GM18508 (cell line): ENCODE measurements at regions not wholly inside any gene's neighbourhood (a gene's known extent, or its start where the extent isn't known, plus 50 kb on each side); places are given as distances from the start of the nearest gene placed in this dataset.
"Not testable (repeated sequence)": the region's sequence is repeated elsewhere in the genome, so short reads cannot be mapped to it uniquely, and the experiment has no call there.

Experiments
- ATAC-seq: cut with Tn5 transposase; IDR thresholded peaks from one replicate; pipeline ENCODE4 v1.9.1; 2021; ENCODE audit warnings: moderate number of reproducible peaks; ENCODE audit not compliant: insufficient read depth, unreplicated experiment

GRCh38 chr6:112401083-112401482, 54.0 kb downstream of the RFPL4B start:
- ATAC-seq, result no peak

GRCh38 chr6:112407101-112407590, 60.0 kb downstream of the RFPL4B start:
- no peak for ATAC-seq

GRCh38 chr6:112408522-112408921, 61.4 kb downstream of the RFPL4B start:
- no peak for ATAC-seq

- ATAC-seq, result no peak
Measured at GRCh38 chr6:112409311-112409710, 62.2 kb downstream of the RFPL4B start.

- no peak for ATAC-seq
Measured at GRCh38 chr6:112413780-112414179, 66.7 kb downstream of the RFPL4B start.

GRCh38 chr6:112415366-112415765, 68.2 kb downstream of the RFPL4B start:
- ATAC-seq, result no peak

- ATAC-seq, result no peak
Measured at GRCh38 chr6:112416866-112417265, 69.7 kb downstream of the RFPL4B start.

GRCh38 chr6:112427011-112427410, 79.9 kb downstream of the RFPL4B start:
- not testable (repeated sequence) for ATAC-seq

GRCh38 chr6:112427499-112427898, 80.4 kb downstream of the RFPL4B start:
- ATAC-seq, result no peak

- no peak for ATAC-seq
Measured at GRCh38 chr6:112428477-112428876, 81.3 kb downstream of the RFPL4B start.

- ATAC-seq, result no peak
Measured at GRCh38 chr6:112429226-112429625, 82.1 kb downstream of the RFPL4B start.

GRCh38 chr6:112431803-112432202, 84.7 kb downstream of the RFPL4B start:
- ATAC-seq, result no peak

GRCh38 chr6:112432853-112433252, 85.7 kb downstream of the RFPL4B start:
- no peak for ATAC-seq

GRCh38 chr6:112433457-112433856, 86.3 kb downstream of the RFPL4B start:
- ATAC-seq, result no peak

- no peak for ATAC-seq
Measured at GRCh38 chr6:112434896-112435435, 87.8 kb downstream of the RFPL4B start.

- ATAC-seq, result no peak
Measured at GRCh38 chr6:112437058-112437457, 89.9 kb downstream of the RFPL4B start.

GRCh38 chr6:112439010-112439409, 91.9 kb downstream of the RFPL4B start:
- no peak for ATAC-seq

GRCh38 chr6:112439432-112439831, 92.3 kb downstream of the RFPL4B start:
- no peak for ATAC-seq

GRCh38 chr6:112441607-112442006, 94.5 kb downstream of the RFPL4B start:
- ATAC-seq, result no peak

GRCh38 chr6:112443179-112444065, 96.3 kb downstream of the RFPL4B start:
- no peak for ATAC-seq

GRCh38 chr6:112448786-112449185, 101.7 kb downstream of the RFPL4B start:
- ATAC-seq, result not testable (repeated sequence)

GRCh38 chr6:112450663-112451062, 103.5 kb downstream of the RFPL4B start:
- no peak for ATAC-seq
